DMS79 (cell line): ENCODE measurements at regions not wholly inside any gene's neighbourhood (a gene's known extent, or its start where the extent isn't known, plus 50 kb on each side); places are given as distances from the start of the nearest gene placed in this dataset.
A peak's percentile ranks its signal among the peaks of the same experiment; 100 is the strongest.

Source experiments
- DNase-seq: peaks from one replicate; lab custom pipeline; 2025; lab: John Stamatoyannopoulos, UW

- no peak for DNase-seq
These were observed 121.2 kb upstream of the LINGO1 start for GRCh38 chr15:77753939-77754338.

GRCh38 chr15:77753281-77753873 lies 120.7 kb upstream of the LINGO1 start:
- no peak for DNase-seq

GRCh38 chr15:77749998-77750540 lies 117.4 kb upstream of the LINGO1 start:
- DNase-seq = no peak

DNA sequence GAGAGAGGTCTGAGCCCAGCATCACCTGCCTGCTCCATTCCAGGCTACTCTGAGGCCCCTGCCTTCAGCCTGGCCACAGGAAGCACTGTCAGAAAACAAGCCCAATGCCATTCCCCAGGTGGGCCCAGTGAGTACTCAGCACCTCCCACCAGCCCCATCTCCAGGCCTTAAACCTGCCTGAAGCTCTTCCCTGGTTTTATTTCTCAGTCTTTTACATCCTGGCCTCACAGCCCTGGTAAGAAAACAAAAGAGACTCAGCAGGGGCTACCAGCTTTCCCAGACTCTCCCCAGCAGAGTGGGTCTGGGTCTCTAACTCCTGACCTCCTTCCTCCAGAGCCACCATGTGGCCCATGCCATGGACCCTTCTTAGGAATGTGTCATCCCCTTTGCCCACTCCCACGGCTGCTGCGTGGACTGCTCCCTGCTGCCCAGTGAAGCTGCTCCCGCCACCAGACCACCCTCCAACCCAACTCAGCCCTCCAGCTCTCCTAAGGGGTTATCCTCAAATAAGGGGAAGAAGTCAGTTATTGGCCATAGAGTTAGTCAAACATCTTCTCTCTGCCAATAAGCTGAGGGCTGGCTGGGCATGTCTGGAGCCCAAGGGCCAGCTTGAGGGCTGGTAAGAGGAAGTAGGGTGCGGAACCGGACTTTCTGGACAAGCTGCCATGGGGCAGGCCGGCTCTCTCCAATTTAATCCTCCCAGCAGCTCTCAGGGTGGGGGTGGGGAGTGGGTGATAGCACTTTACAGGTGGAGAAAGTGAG lies 116.7 kb upstream of the LINGO1 start:
- no peak for DNase-seq

GRCh38 chr15:77748078-77749064 lies 115.7 kb upstream of the LINGO1 start:
- no peak for DNase-seq

DNA sequence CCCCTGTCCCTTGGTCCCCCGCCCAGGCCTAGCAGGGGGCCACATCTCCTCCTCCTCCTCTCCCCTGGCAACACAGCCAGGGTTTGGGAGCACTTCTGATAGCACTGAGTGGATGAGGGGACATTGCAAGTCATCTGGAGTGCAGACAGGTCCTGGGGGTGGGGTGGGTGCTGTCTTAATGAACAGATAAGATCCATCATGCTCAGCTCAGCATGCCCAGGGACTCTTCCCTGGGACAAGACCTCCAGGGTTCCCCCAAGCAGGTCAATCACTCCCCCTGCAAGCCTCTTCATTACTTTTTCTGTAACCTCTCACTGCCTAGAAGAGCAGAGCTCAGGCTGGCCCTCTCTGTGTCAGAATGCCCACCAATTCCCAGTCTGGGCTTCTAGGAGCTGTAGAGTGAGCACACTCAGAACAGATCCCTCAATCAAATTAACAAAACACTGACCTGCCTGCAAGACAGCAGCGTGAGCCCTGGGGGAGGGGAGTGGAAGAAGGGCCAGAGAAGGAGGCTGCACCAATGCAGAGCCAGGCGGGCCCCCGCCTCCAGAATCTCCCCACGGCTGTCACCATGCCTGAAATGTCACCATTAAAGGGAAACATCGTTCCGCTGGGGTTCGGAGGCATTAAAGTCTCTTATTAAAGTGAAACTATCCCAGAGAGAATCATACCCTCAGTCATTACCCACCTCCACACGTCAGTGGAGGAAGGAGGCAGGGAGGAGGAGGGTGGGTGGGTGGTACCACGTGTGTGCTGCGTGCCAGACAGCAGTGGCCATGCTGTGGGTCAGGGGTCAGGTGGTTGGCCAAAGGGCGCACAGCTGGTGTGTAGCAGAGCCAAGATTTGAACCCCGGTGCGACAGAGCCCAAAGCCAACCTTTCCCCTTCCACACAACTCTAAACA lies 114.7 kb upstream of the LINGO1 start:
- no peak for DNase-seq

DNA sequence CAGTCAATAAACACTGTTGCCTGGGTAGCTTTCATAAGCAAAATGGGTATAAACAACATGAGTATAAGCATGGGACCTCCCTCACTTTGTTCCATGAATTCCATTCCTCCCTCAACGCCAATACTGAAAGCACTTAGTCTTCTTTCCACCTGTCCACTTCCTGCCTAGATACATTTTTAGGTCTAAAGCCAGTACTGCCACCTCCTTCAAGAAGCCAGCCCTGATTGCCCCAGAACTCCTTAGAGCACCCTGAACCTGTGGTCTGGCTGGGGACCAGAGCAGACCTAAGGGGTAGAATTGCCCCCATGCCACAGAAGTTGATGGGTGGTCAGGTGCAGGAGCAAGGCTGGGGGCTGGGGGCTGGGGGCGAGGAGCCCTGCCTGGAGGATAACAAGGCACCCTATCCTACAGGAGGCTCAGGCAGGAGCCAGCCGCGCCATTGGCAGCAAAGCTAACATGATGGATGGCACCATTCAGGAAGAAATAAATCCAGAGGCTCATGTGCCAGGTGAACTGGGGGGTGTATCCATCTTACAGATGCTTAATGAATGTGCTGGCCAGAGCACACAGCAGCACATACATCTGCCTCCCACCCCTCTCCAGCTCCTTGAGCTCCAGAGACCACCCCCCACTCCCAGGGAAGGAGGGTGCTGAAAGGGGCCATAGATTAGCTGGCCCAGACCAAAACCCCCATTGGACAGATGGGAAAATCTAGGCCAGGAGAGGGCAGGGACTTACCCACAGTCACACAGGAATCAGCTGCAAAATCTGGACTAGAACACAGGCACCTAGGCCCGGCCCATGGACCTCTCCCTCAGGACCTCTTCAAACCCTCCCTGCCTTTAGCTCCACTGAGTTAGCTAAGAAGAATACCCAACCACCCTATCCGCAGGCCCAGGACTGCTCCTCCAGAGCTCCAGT lies 113.8 kb upstream of the LINGO1 start:
- DNase-seq = no peak

- no peak for DNase-seq
These were observed 111.7 kb upstream of the LINGO1 start for GRCh38 chr15:77744398-77744797.

DNA sequence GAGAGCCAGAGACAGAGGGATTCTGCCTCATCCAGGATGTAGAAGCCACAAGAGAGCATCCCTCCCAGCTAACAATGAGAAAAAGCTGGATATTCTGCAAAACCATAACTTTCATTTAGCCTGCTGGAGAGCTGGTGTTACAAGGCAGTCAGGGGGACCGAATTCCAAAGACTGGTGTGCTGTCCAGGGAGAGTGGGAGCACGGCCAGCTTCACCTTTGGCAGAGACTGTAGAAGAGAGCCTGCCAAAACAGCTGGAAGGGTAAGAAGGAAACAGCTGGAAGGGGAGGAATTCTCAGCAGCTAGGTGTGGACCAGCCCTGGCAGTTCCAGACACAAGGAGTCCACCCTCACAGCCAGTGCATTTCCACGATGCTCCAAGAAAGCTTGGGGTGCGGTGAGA lies 109.9 kb upstream of the LINGO1 start:
- no peak for DNase-seq

GRCh38 chr15:77742127-77742526 lies 109.4 kb upstream of the LINGO1 start:
- no peak for DNase-seq

GRCh38 chr15:77741106-77741505 lies 108.4 kb upstream of the LINGO1 start:
- DNase-seq = no peak

DNA sequence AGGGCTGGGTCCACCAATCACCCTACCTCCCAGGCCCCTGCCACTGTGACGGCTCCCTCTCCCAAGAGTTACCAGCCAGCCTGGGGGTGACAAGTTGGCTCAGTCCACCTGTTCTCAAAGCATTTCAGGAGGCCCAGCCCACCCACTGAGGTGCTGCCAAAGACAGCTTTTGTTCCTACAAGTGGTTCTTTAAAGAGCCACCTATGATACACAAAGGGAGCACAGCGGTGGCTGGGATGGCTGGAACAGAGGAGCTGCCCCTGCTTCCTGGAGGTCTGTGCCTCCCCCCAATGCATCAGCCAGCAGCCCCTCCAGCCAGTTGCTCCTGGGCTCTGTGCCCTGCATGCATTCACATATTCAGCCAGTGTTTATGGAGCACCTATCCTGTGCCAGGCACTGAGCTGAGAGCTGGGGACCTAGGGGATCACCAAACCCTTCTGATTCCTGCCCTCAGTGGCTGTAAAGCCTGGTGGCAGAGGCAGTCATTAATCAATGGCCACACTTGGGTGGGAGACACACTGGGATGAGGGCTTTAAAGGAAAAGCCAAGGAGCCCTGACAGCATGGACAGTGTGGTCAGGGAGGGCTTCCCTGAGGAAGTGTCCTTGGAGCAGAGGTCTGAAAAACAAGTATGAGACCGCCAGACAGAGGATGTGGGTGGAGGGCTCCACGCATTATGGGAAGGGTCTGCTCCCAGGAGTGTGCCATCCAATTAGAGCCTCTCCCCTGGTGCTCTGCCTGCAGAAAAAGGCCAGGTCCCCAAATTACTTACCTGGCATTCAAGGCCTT lies 107.1 kb upstream of the LINGO1 start:
- DNase-seq = peak; percentile 24

- peak; percentile 31 for DNase-seq
These were observed 106.0 kb upstream of the LINGO1 start for GRCh38 chr15:77738441-77739302.

- DNase-seq = no peak
These were observed 105.3 kb upstream of the LINGO1 start for GRCh38 chr15:77738038-77738370.

DNA sequence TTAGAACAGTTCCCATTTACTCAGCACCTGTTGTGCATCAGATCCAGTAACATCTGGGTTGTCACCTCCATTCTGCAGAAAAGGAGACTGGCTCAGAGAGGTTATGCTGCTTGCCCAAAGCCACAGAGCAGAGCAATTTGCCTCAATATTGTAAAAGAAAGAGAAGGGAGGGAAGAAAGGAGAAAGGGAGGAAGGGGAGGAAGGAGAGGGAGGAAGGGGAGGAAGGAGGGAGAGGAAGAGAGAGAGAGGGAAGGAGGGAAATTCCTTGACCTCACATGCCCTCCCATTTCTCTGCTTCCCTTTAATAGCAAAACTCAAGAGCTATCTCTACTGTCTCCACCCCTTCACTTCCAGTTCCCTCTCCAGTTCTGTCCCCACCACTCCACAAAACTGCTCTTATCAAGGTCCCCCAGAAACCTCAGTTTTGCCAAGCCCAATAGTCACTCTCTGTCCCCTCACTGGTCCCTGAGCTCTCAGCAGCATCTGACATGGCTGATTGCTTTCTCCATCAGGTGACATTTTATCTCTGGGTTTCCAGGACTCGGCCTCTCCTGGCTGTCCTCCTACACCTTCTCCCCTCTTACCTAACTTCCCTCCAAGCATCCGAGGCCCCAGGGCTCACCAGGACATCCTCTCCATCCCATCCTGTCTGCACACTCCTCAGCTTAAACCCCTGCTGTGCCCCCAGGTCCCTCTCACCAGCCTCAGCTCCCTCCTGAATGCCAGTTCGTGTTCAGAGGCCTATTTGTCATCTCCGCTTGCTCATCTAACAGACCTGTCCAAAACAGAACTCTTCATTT lies 104.7 kb upstream of the LINGO1 start:
- DNase-seq = no peak

DNA sequence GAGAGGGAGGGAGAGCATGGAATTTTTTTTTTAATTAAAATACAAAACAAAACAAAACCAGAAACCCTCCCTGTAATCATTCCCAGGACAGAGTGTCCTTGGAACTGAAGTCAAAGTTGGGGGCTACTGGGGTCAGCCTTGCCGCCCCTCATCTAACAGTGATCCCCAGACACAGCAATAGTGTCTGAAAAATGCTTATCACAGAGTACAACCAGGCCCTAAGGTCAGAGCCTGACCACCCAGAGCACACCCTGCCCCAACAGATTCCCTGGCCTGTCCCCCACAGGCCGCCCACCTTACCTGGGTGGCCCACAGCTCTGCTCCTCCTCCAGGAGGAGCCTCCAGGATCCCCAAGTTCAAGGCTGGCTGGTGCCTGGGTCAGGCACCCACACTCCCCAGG lies 101.6 kb upstream of the LINGO1 start:
- DNase-seq = no peak

DNA sequence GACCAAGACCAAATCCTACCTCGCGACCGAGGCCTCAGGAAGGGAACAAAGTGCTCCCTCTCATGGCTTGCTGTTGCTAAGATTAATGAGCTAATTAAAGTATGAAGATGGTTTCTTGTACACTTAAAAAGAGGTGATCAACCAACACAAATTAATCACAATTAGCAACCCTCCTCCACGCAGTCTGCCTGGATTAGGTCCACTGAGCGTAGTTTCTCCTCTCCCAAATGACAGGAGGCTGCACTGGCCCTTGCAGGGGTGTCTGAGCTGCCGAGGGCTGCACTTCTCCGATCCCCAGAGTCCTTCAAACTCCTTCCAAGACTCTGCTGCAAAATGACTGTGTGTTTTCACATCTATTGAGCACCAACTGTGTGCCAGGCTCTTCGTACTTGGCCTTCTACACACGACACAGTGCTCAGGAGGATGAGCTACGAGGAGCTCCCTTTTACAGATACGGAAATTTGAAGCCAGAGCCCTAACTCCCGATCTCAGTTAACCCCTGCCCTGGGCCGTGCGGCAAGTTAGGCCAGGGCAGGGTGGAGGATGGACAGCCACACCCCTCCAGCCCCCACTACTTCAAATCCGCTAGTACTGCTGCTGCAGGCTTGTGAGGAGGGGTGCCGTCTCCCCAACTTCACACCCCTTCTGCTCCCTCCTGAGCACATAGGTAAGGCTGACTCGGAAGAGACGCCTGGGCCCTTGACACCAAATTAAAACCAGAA lies 101.0 kb upstream of the LINGO1 start:
- no peak for DNase-seq
